Adipocyte (in vitro differentiated cells): ENCODE measurements at regions not wholly inside any gene's neighbourhood (a gene's known extent, or its start where the extent isn't known, plus 50 kb on each side); places are given as distances from the start of the nearest gene placed in this dataset.

Source experiments
- DNase-seq: peaks from one replicate; pipeline ENCODE4 v3.0.0-alpha.2; 2015; ENCODE audit warnings: low read depth
- H3K27me3 ChIP-seq: replicated peaks from 2 replicates; pipeline ENCODE4 v1.7.0; 2013; ENCODE audit warnings: mild to moderate bottlenecking, low read length, moderate library complexity; ENCODE audit not compliant: control insufficient read depth, insufficient read depth
- H3K36me3 ChIP-seq: 2 replicates; pipeline ENCODE4 v1.7.0; 2013; ENCODE audit warnings: low read length, mild to moderate bottlenecking, moderate library complexity; ENCODE audit not compliant: control insufficient read depth, insufficient read depth, severe bottlenecking
- H3K4me1 ChIP-seq: 2 replicates; pipeline ENCODE4 v1.7.0; 2013; ENCODE audit warnings: mild to moderate bottlenecking, low read length, moderate library complexity; ENCODE audit not compliant: control insufficient read depth, insufficient read depth
- H3K4me3 ChIP-seq: 2 replicates; pipeline ENCODE4 v1.7.0; 2013; ENCODE audit warnings: mild to moderate bottlenecking, low read length, moderate library complexity
- H3K9ac ChIP-seq: 2 replicates; pipeline ENCODE4 v1.7.0; 2013; ENCODE audit warnings: mild to moderate bottlenecking, low read length, moderate library complexity
- H3K9me3 ChIP-seq: 2 replicates; pipeline ENCODE4 v1.7.0; 2013; ENCODE audit warnings: mild to moderate bottlenecking, low read length, moderate library complexity; ENCODE audit not compliant: control insufficient read depth

DNA sequence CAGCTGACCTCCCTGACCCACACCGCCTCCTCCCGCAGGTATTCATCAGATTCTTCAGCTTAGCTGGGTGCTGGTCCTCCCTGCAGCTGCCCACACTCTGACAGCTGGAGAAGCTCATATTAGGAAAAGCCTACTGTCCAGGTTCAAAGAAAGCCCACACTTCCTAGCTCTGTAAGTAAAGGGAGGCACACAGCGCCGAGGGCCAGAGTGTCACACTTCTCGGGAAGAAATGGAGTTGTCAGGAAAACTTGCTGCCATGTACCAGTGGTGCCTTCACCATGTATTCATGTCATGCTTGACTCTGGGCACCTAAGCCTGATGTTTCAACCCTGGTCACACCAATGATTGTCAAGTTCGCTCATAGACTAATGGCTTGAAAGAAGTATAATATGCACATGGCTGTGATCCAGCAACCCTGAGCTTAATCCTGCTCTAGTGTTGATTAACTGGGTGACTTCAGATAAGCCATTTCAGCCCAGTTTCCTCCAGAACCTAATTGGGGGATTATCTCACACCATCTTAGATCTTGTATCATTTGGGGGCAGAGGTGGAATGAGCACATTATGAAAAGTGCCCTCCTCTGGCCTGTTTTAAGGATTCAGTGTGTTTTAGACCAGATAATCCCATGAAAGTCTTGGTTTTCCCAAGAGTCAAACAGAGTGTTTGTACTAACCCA is 180.3 kb upstream of the PARD3B start:
- no peak for DNase-seq
- H3K9ac ChIP-seq: no peak overlapping the region
- no peak overlapping the region for H3K4me3 ChIP-seq
- no peaks in the 10 kb centered on the region for H3K36me3 ChIP-seq
- H3K27me3 ChIP-seq: no peaks in the 10 kb centered on the region
- no peaks in the 10 kb centered on the region for H3K9me3 ChIP-seq
- no peaks in the 10 kb centered on the region for H3K4me1 ChIP-seq

DNA sequence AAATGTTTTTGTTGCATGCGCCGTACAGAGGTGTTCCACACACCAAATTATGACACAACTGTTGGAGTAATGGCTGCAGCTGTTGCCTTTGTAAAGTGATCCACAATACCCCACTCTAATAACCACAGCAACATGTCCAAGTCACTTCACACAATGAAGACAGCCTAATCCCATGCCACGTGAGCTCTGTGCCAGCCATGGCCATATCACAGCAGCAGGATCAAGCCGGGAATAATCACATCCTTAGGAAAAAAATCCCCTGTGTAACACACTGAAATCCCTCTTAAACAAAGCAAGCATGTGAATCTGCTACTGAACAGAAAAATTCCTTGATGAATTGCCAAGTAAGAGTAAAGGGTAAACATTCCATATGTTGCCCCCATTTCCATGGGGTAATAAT is 179.5 kb upstream of the PARD3B start:
- no peak overlapping the region for H3K4me3 ChIP-seq
- H3K4me1 ChIP-seq: no peaks in the 10 kb centered on the region
- H3K9ac ChIP-seq: no peak overlapping the region
- H3K27me3 ChIP-seq: no peaks in the 10 kb centered on the region
- no peak for DNase-seq
- no peaks in the 10 kb centered on the region for H3K9me3 ChIP-seq
- H3K36me3 ChIP-seq: no peaks in the 10 kb centered on the region

DNA sequence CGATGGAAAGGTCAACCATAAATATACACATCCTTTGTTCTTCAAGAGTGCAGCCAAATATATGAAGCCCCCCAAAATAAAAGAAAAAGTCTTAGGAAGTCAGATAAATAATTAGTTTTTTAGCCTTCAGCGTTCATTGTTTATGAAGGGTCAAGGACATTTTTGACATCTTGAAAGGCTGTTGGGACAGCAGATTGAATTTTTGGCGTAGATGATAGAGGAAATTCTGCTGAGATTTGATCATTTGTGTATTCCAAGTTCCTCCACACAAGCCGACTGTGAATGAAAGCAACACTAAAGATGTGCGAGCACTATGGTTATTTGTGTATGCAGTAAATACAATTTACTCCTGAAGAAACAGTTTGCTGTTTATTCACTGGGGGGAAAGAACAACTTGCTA is 177.8 kb upstream of the PARD3B start:
- Histone ChIP-seq H3K9me3 (no peaks in the 10 kb centered on the region), H3K4me3 (no peak overlapping the region)

DNA sequence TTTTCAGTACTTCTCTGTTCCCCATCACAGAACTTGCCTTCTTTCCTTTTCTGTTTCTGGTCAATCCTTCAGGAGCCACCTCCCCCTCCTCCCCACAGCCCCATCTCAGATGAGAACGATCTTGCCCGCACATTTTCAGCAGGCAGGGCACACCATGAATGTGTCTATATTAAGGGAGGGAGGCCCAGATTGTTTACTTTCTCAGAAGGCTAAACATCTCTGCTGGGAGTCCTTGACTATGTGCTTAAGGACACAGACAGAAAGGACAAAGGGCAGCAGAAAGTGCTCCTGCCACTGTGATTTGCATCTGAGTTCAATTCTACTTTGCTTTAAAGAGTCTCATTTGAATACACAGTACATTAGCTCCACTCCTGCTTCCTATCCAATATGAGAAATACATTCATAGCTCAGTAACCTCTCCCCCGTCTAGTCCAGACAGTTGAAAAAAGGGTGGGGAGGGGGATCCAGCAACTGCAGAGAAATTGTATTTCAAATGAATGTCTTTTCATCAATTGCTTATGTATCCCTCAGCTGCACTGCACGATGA is 175.0 kb upstream of the PARD3B start:
- Histone ChIP-seq H3K27me3 (no peaks in the 10 kb centered on the region), H3K9ac (no peak overlapping the region), H3K36me3 (no peaks in the 10 kb centered on the region), H3K4me1 (no peaks in the 10 kb centered on the region), H3K4me3 (no peak overlapping the region), H3K9me3 (no peaks in the 10 kb centered on the region)
- no peak for DNase-seq

More for the DNA sequence above, 177.8 kb upstream of the PARD3B start:
- H3K27me3 ChIP-seq: no peaks in the 10 kb centered on the region
- H3K36me3 ChIP-seq: no peaks in the 10 kb centered on the region
- DNase-seq: no peak
- no peaks in the 10 kb centered on the region for H3K4me1 ChIP-seq
- no peak overlapping the region for H3K9ac ChIP-seq

DNA sequence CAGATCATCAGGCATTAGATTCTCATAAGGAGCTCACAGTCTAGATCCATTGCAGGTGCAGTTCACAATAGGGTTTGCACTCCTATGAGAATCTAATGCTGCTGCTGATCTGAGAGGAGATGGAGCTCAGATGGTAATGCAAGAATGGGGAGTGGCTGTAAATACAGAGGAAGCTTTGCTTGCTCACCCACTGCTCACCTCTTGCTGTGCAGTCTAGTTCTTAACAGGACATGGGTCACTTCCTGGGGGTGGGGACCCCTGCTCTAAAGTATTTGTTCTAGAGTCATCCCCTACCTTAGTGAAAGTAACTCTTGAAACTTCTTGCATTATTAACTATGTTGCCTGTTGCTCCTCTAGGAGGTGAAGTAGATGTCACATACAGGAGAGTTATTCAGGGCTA is 171.3 kb upstream of the PARD3B start:
- Histone ChIP-seq H3K36me3 (no peaks in the 10 kb centered on the region), H3K4me3 (no peak overlapping the region), H3K9me3 (no peaks in the 10 kb centered on the region), H3K9ac (no peak overlapping the region), H3K27me3 (no peaks in the 10 kb centered on the region), H3K4me1 (no peaks in the 10 kb centered on the region)
- no peak for DNase-seq

DNA sequence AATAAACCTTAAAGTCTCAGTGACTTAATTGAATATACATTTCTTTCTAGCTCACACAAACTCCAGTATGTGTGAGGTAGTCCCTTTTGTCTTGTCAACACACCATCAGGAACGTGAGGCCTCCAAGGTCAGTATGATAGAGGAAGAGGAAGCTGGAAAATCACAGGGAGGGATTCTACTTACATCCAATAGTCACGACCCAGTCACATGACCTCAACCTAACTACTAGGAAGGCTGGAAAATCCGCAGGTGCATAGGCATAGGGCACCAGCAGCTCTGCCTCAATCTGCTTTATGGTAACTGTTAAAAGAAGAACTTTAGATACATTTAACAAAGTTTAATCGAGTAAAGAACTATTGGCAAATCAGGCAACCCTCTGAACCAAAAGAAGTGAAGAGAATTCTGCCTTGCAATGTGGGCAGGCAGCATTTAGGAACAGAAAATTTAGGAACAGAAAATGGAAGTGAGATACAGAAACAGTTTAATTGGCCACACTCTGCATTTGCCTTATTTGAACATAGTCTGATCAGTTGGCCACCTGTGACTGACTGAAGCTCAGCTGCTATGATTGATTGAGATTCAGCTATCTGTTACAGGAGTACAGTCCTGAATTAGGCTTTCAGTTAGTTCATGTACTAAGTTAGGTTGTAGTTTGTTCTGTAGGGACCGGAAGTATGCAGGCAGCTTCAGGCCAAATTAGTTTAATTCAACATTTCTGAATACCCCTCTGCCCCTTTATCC is 165.0 kb upstream of the PARD3B start:
- Histone ChIP-seq H3K4me3 (no peak overlapping the region), H3K36me3 (no peaks in the 10 kb centered on the region)

DNA sequence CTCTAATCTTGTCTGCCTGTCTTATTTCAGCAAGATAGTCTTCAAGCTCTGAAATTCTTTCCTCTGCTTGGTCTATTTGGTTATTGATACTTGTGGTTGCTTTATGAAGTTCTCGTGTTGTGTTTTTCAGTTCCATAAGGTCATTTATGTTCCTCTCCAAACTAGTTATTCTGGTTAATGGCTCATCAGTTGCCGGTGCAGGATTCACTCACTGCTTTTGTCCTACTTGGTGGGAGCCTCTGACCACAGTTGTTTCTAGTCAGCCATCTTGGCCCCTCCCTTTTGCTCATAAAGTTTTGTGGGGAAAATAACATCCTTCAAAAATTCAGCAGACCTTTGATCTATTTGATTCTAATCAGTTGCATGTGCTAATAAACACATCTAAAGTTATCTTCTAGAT is 158.6 kb upstream of the PARD3B start:
- Histone ChIP-seq H3K9ac (no peak overlapping the region), H3K4me1 (no peaks in the 10 kb centered on the region), H3K36me3 (no peaks in the 10 kb centered on the region), H3K9me3 (no peaks in the 10 kb centered on the region), H3K4me3 (no peak overlapping the region), H3K27me3 (no peaks in the 10 kb centered on the region)
- DNase-seq: no peak

More for the DNA sequence above, 165.0 kb upstream of the PARD3B start:
- no peaks in the 10 kb centered on the region for H3K9me3 ChIP-seq
- H3K9ac ChIP-seq: no peak overlapping the region
- H3K27me3 ChIP-seq: no peaks in the 10 kb centered on the region
- no peaks in the 10 kb centered on the region for H3K4me1 ChIP-seq
- no peak for DNase-seq

DNA sequence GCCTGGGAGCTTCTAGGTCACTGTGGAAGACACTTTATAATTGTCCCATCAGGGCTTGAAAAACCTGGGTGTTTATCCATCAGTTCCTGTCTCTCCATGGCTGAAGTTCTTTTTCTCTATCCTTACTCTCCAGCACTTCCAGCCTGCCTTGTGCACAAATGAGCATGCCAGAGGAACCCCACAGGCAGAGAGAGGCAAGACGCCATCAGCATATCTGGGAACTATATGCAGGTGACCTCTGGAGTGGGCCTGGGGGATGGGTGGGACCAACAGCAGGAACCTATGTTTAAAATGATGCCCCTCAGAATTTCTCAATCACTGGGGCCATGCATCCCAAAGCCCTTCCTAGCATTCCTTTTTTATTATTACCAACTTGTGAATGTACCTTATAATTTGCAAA is 156.2 kb upstream of the PARD3B start:
- H3K4me1 ChIP-seq: no peaks in the 10 kb centered on the region
- H3K4me3 ChIP-seq: no peak overlapping the region
- no peaks in the 10 kb centered on the region for H3K27me3 ChIP-seq
- H3K9me3 ChIP-seq: no peaks in the 10 kb centered on the region
- no peaks in the 10 kb centered on the region for H3K36me3 ChIP-seq
- no peak overlapping the region for H3K9ac ChIP-seq
- DNase-seq: no peak

DNA sequence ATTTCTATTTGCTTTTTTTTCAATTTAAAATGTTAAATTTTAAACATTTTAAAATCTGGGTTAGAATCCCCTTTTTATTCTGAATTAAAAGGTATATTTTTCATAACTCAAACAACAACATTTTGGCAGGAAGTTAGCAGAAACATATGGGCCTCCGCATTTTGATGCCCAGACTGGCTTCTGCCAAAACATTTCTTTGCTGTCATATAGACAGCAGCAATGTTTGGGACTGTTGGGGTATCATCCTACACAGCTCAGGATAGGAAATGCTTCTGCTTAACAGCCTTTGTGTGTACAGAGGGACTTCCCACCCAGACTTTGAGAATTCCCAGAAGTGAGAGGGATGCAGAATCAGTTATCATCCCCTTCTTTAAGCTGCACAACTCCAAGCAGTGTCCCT is 155.4 kb upstream of the PARD3B start:
- no peak for DNase-seq
- no peaks in the 10 kb centered on the region for H3K9me3 ChIP-seq
- H3K27me3 ChIP-seq: no peaks in the 10 kb centered on the region
- no peaks in the 10 kb centered on the region for H3K4me1 ChIP-seq
- no peak overlapping the region for H3K9ac ChIP-seq
- no peaks in the 10 kb centered on the region for H3K36me3 ChIP-seq
- no peak overlapping the region for H3K4me3 ChIP-seq

DNA sequence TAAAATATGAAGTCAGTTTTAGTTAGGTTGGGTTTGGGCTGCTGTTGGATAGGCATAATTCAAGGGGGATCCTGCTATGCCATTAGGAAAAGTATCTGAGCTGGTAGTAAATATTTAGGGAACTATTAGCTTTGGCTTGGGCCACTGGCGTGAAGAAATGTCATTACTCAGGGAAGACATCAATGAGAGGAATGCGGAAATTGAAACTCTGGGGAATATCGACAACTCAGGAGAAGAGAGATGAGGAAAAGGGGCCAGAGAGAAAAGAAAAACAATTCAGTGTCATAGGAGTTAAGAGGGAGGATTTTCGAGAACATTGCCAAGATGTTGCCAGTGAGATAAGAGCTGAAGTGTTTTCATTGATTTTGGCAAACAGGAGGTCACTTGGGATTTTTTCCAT is 149.7 kb upstream of the PARD3B start:
- Histone ChIP-seq H3K9ac (no peak overlapping the region), H3K9me3 (no peaks in the 10 kb centered on the region), H3K4me1 (no peaks in the 10 kb centered on the region), H3K36me3 (no peaks in the 10 kb centered on the region), H3K4me3 (no peak overlapping the region), H3K27me3 (no peaks in the 10 kb centered on the region)
- DNase-seq: no peak

DNA sequence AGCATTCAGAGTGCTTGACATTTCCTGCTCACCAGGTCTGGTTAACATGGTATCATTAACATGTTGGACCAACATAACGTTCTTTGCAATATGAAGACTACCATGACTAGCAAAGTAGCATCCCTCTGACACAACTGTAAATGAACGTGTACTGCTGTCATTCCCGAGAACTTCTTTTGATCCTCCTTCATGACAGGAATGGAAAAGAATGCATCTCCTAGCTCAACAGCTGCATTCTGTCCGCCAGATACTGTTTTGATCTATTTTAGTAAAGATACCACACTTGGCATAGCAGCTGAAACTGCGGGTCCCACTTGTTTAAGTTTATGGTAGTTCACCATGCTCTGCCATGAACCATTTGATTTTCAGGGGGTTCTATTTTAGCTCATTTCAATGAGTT is 144.2 kb upstream of the PARD3B start:
- H3K4me3 ChIP-seq: no peak overlapping the region
- no peak for DNase-seq

More for the DNA sequence above, 144.2 kb upstream of the PARD3B start:
- no peaks in the 10 kb centered on the region for H3K9me3 ChIP-seq
- H3K27me3 ChIP-seq: no peaks in the 10 kb centered on the region
- H3K9ac ChIP-seq: no peak overlapping the region
- no peaks in the 10 kb centered on the region for H3K36me3 ChIP-seq
- no peaks in the 10 kb centered on the region for H3K4me1 ChIP-seq
